OCI-LY7 (cell line): ENCODE measurements at regions not wholly inside any gene's neighbourhood (a gene's known extent, or its start where the extent isn't known, plus 50 kb on each side); places are given as distances from the start of the nearest gene placed in this dataset.

Experiments used
- BruUV-seq: library from RNA; stranded (reverse); fragments of 400-500 nt; replicated peaks from 2 replicates; lab custom pipeline; 2021; lab: Mats Ljungman, UMichigan
- CTCF ChIA-PET: fragments of 300-600 bp; sonication (Branson Sonifier 250); formaldehyde crosslinking; loops from one replicate; lab custom pipeline; 2022; ENCODE audit warnings: antibody characterized with exemption; ENCODE audit not compliant: unreplicated experiment; lab: Charles Lee
- POLR2A ChIA-PET: fragments of 300-600 bp; sonication (Branson Sonifier 250); formaldehyde crosslinking; loops from one replicate; lab custom pipeline; 2022; ENCODE audit warnings: antibody characterized with exemption; lab: Charles Lee
- DNase-seq: peaks from one replicate; pipeline ENCODE4 v3.0.0-alpha.2; 2015; ENCODE audit warnings: low spot score
- H2AFZ ChIP-seq: fragments of 200-600 bp; sonication (generic), shearing (Covaris generic); 2 replicates; pipeline ENCODE4 v1.6.1; 2014; ENCODE audit warnings: mild to moderate bottlenecking, antibody characterized with exemption, low read length, moderate library complexity
- H3K27ac ChIP-seq: fragments of 200-600 bp; sonication (generic); 2 replicates; pipeline ENCODE4 v1.5.1; 2014; ENCODE audit warnings: mixed run types, low read depth, mild to moderate bottlenecking, moderate library complexity, low read length, inconsistent platforms; ENCODE audit not compliant: poor library complexity, severe bottlenecking
- H3K36me3 ChIP-seq: fragments of 200-600 bp; sonication (generic); 2 replicates; pipeline ENCODE4 v1.6.1; 2014; ENCODE audit warnings: mild to moderate bottlenecking, antibody characterized with exemption, low read length, moderate library complexity, mixed read lengths; ENCODE audit not compliant: insufficient read depth
- H3K4me1 ChIP-seq: fragments of 200-600 bp; sonication (generic); 2 replicates; pipeline ENCODE4 v1.5.1; 2014; ENCODE audit warnings: mild to moderate bottlenecking, low read length; ENCODE audit not compliant: insufficient read depth, poor library complexity, severe bottlenecking
- H3K4me2 ChIP-seq: fragments of 200-600 bp; sonication (generic); 2 replicates; pipeline ENCODE4 v1.6.1; 2014; ENCODE audit warnings: mild to moderate bottlenecking, low read length
- H3K4me3 ChIP-seq: fragments of 200-600 bp; sonication (generic); 2 replicates; pipeline ENCODE4 v1.5.1; 2014; ENCODE audit warnings: mild to moderate bottlenecking, low read depth, low read length; ENCODE audit not compliant: poor library complexity, severe bottlenecking
- H3K79me2 ChIP-seq: fragments of 200-600 bp; sonication (generic); 2 replicates; pipeline ENCODE4 v1.6.1; 2016; ENCODE audit warnings: low read depth, mild to moderate bottlenecking, low read length, moderate library complexity, mixed read lengths; ENCODE audit not compliant: insufficient read depth
- H3K9me2 ChIP-seq: fragments of 200-600 bp; sonication (generic); 2 replicates; pipeline ENCODE4 v1.6.1; 2016; ENCODE audit warnings: mild to moderate bottlenecking, low read length, mixed read lengths; ENCODE audit not compliant: insufficient read depth
- H3K9me3 ChIP-seq: fragments of 200-600 bp; sonication (generic); 2 replicates; pipeline ENCODE4 v1.6.1; 2014; ENCODE audit warnings: mild to moderate bottlenecking, mixed run types, low read length, mixed read lengths
- H4K20me1 ChIP-seq: fragments of 200-600 bp; sonication (generic); 2 replicates; pipeline ENCODE4 v1.6.1; 2014; ENCODE audit warnings: mild to moderate bottlenecking, antibody characterized with exemption, low read length, moderate library complexity, mixed read lengths; ENCODE audit not compliant: insufficient read depth
- EZH2phosphoT487 ChIP-seq: fragments of 200-600 bp; sonication (generic); IDR thresholded peaks from 2 replicates; pipeline ENCODE4 v1.6.1; 2018; ENCODE audit warnings: low read depth, borderline replicate concordance, mild to moderate bottlenecking, mixed run types, antibody characterized with exemption, low read length, moderate library complexity, mixed read lengths
- intact Hi-C: fragments of 100-400 bp; cut with micrococcal nuclease; formaldehyde crosslinking; loops from one replicate; pipeline ENCODE4 v1.10.0; 2022; ENCODE audit not compliant: unreplicated experiment
- TF ChIP-seq, protein P1 (sequence below): fragments of 200-600 bp; sonication (generic); conservative IDR thresholded peaks from 2 replicates; pipeline ENCODE4 v1.5.1; 2014; ENCODE audit warnings: mild to moderate bottlenecking, antibody characterized with exemption, low read length, moderate library complexity, mixed read lengths

GRCh38 chr20:6979621-6980020, 212.1 kb downstream of the BMP2 start:
- no peak overlapping the region for H3K27ac ChIP-seq
- no peaks in the 10 kb centered on the region for H4K20me1 ChIP-seq
- no peak overlapping the region for H3K4me3 ChIP-seq
- H2AFZ ChIP-seq: no peak overlapping the region
- no peaks in the 10 kb centered on the region for H3K9me3 ChIP-seq
- BruUV-seq: no TSS peak
- ChIA-PET POLR2A (interaction anchor here (0.5 kb wide), 1 partner anchor 61 kb away, joined by 3 read pairs; no protein-coding TSS in a partner anchor), CTCF (no interaction called here)
- no peaks in the 10 kb centered on the region for H3K79me2 ChIP-seq
- no peak overlapping the region for H3K4me2 ChIP-seq
- intact Hi-C loops: no loop called here
- no peak for DNase-seq
- no peak for TF ChIP-seq EZH2phosphoT487
- TF ChIP-seq, protein P1, sequence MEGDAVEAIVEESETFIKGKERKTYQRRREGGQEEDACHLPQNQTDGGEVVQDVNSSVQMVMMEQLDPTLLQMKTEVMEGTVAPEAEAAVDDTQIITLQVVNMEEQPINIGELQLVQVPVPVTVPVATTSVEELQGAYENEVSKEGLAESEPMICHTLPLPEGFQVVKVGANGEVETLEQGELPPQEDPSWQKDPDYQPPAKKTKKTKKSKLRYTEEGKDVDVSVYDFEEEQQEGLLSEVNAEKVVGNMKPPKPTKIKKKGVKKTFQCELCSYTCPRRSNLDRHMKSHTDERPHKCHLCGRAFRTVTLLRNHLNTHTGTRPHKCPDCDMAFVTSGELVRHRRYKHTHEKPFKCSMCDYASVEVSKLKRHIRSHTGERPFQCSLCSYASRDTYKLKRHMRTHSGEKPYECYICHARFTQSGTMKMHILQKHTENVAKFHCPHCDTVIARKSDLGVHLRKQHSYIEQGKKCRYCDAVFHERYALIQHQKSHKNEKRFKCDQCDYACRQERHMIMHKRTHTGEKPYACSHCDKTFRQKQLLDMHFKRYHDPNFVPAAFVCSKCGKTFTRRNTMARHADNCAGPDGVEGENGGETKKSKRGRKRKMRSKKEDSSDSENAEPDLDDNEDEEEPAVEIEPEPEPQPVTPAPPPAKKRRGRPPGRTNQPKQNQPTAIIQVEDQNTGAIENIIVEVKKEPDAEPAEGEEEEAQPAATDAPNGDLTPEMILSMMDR: no peak
- H3K4me1 ChIP-seq: no peaks in the 10 kb centered on the region
- no peaks in the 10 kb centered on the region for H3K36me3 ChIP-seq
- 0 out of 2 replicates have a peak, but pooled peaks cover 4% of the 10 kb centered on the region for H3K9me2 ChIP-seq

- POLR2A ChIA-PET: interaction anchor here (0.6 kb wide), 1 partner anchor 210 kb away, joined by 4 read pairs; no protein-coding TSS in a partner anchor
Measured at GRCh38 chr20:6993011-6993410, 225.5 kb downstream of the BMP2 start.

DNA sequence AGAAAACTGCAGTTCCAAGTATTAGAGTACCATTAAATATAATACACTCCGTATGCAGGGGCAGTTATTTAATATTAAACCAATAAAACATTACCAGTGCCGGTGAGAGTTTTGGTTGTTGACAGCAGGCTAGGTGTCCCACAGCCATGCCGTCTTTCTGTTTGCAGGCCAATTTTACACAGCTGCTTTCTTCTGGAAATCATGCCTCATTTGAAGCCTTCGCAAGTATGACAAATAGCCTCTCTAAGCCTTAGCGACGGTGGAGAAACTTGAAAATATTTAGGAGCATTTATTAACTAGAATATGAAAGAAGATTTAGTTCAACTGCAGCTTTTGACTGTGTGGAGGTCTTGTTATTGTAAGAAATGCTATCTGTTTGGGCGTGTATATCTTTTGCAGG, 226.0 kb downstream of the BMP2 start:
- H3K79me2 ChIP-seq: no peaks in the 10 kb centered on the region
- BruUV-seq: no TSS peak
- H2AFZ ChIP-seq: no peak overlapping the region
- no peak overlapping the region for H3K4me2 ChIP-seq
- H3K9me3 ChIP-seq: no peaks in the 10 kb centered on the region
- H4K20me1 ChIP-seq: no peaks in the 10 kb centered on the region
- intact Hi-C loops: no loop called here
- H3K4me3 ChIP-seq: no peak overlapping the region
- no peaks in the 10 kb centered on the region for H3K4me1 ChIP-seq
- POLR2A ChIA-PET: interaction anchor here (0.6 kb wide), 1 partner anchor 210 kb away, joined by 4 read pairs; no protein-coding TSS in a partner anchor
- CTCF ChIA-PET: no interaction called here
- no peak overlapping the region for H3K27ac ChIP-seq
- no peaks in the 10 kb centered on the region for H3K9me2 ChIP-seq
- H3K36me3 ChIP-seq: no peaks in the 10 kb centered on the region
- TF ChIP-seq, protein P1: no peak
- TF ChIP-seq EZH2phosphoT487: no peak
- no peak for DNase-seq

More at GRCh38 chr20:6993011-6993410, 225.5 kb downstream of the BMP2 start:
- no peak for TF ChIP-seq EZH2phosphoT487
- TF ChIP-seq, protein P1: no peak
- no peaks in the 10 kb centered on the region for H3K9me3 ChIP-seq
- BruUV-seq: no TSS peak
- no peak overlapping the region for H3K27ac ChIP-seq
- CTCF ChIA-PET: no interaction called here
- H3K4me2 ChIP-seq: no peak overlapping the region
- no peaks in the 10 kb centered on the region for H4K20me1 ChIP-seq
- no peak overlapping the region for H2AFZ ChIP-seq
- H3K4me3 ChIP-seq: no peak overlapping the region
- H3K9me2 ChIP-seq: no peaks in the 10 kb centered on the region
- no peaks in the 10 kb centered on the region for H3K36me3 ChIP-seq
- H3K79me2 ChIP-seq: no peaks in the 10 kb centered on the region
- H3K4me1 ChIP-seq: no peaks in the 10 kb centered on the region
- DNase-seq: no peak
- intact Hi-C loops: no loop called here
